GM18519 (cell line): ENCODE measurements at regions not wholly inside any gene's neighbourhood (a gene's known extent, or its start where the extent isn't known, plus 50 kb on each side); places are given as distances from the start of the nearest gene placed in this dataset.

ENCODE experiments used
- ATAC-seq: cut with Tn5 transposase; IDR thresholded peaks from one replicate; pipeline ENCODE4 v1.9.1; 2021; ENCODE audit warnings: mild to moderate bottlenecking, moderate library complexity; ENCODE audit not compliant: unreplicated experiment, low FRiP score

GRCh38 chr6:121800047-121800446 is 364.6 kb downstream of the GJA1 start:
- ATAC-seq: no peak

GRCh38 chr6:121806116-121806515 is 370.7 kb downstream of the GJA1 start:
- ATAC-seq: no peak

DNA sequence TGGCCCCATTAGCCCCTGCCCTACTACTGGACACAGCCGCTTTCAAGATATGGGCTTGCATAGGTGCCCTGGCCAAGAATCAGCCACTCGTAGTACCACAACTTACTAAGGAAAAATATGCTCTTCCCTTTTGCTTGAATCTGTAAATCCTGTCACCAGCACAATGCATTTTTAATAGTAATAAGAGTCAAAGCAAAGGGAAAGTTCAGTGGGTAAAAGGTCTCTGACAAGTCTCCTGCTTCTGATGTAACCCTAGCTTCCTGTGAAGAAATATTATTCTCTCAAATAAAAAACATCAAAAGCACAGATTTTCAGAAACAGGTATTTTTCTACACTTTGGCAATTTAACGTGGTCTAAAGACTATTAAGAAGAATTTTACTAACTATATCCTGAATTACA is 373.8 kb downstream of the GJA1 start:
- no peak for ATAC-seq

DNA sequence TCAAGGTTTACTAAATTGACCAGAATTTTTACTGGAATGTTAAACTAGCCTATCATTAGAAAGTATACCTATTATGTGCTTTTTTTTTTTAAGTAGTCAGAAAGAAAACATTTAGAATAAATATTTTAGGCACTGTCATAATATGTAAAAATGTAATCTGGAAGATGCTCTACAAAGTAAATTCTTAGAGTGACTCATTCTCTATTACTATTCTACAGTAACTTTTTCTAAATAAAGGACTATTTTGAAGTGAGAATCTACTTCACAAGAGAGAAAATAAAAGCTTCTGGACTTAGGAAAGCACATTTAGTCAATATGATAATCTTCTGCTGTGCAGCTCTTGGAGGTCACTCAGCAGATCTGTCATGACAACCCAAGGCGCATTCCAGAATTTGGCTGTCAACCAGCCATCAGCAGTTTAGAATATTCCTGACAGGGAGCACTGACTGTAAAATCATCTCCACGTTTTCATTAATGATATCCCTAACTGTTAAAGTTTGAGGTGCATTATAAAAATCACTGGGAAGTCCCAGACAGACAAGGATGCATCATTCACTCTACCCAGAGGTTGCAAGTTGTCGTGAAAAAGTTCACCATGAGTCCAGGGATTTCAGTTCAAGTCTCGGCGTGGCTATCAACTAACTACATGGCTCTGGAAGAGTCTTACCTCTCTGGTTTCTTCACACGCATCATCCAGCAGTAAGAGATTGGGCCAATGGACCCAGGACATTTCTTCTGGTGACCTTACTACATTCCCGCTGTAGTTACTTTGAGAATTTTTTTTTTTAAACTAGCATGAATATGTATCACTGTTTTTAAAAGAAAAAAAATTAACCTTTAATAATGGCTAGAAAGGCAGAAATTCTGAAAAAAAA is 374.9 kb downstream of the GJA1 start:
- ATAC-seq: no peak

GRCh38 chr6:121811106-121811505 is 375.7 kb downstream of the GJA1 start:
- ATAC-seq: no peak

GRCh38 chr6:121816361-121816760 is 380.9 kb downstream of the GJA1 start:
- ATAC-seq: no peak

- ATAC-seq: no peak
These were observed 381.6 kb downstream of the GJA1 start for GRCh38 chr6:121816906-121817540.

- no peak for ATAC-seq
These were observed 388.0 kb downstream of the GJA1 start for GRCh38 chr6:121823437-121823851.

DNA sequence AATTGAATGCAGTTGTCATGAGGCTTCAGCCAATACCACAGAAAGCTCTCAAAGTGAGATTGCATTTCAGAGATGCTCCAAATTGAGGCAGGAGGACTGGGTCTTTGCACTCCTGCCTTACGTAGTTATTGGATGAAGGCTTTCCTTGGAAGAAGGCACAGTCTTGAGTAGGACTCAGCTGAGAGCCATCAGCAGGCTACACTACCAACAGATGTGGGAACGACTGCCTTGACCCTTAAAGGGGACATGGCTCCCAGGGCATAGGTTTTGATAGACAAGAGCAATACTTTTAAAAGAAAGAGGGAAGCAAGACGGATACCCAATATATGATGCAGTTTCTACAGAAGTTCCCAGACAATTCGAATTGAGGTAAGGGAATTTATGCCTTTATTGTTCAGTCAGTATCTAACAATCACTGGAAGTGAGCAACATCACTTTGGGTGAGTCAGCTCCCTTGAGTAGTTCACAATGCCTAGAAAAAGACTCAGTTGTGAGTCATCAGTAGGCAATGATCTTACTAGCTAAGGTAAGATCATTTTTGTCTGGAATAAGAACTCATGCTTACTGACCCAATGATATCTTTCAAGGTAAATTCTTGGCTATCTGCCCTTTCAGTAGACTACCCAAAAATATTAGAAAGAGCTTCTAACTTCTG is 390.8 kb downstream of the GJA1 start:
- no peak for ATAC-seq

GRCh38 chr6:121828146-121828886 is 392.9 kb downstream of the GJA1 start:
- ATAC-seq: no peak

DNA sequence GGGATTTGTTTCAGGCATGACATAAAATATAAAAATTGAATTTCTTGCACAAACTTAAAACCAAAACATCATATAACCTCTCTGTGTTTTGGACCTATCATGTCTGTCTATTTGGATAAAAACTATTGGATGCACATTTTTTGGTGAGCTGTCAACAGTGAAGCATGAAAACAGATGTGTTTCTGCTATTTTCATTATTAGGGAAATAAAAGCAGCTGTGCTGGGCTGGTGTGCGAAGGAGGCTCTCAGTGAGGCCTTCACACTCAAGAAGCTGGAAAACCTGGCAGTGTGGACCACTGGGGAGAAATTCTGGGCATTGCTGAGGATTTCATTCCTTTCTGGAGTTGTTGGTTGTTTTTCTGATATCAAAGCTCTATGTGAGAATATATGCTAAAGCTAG is 395.3 kb downstream of the GJA1 start:
- ATAC-seq: no peak

DNA sequence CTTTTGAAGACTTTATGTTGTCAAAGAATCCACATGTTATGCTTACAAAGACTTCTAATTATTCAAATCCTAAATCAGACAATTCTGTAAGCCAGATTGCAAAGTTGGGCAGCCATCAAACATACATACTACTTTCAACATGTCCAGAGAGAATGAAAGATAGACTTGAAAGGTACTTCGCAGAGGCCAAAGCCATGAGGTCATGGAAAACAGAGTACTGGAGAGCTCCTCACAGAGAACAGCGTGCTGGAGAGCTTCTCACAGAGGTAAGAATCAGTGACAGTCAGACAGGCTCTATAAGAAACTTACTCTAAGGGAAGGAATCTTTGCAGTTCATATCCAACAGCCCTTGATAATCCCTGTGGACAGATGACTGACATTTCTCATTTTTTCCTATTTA is 400.2 kb downstream of the GJA1 start:
- no peak for ATAC-seq

GRCh38 chr6:121837545-121838229 is 402.2 kb downstream of the GJA1 start:
- no peak for ATAC-seq

DNA sequence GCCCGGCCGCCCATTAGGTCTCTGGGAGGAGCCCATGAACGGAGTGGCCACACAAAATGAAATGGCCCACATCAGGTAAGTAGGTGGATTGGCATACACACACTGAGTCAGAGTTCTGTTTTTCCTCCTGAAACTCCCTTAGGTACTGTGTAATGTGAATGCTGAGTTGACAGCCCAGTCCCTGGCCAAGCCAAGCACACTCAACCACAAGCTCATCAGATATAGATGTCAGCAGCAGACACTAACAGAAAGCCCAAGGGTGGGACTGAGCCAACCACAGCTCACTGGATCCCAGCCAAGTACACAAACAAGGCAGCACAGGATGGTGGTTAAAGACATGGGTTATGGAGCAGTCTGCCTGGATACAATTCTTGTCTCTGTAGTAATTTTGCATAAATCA is 403.4 kb downstream of the GJA1 start:
- ATAC-seq: no peak

DNA sequence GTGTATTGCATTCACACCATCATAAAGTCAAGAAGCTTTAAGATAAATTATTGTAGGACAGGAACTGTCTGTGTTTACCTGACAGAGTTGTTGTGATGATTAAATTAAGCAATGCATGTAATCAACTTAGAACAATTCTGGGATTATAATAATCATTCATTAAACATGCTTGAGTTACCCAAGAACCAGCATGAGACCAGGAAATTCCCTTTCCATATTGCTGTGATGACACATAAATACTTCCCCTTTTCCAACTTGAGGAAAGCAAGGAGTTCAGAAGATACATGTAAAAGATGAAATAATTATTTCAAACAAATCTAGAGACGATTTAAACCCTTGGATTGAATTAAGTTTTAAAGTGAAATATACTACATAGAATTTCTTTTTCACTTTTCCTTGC is 404.4 kb downstream of the GJA1 start:
- no peak for ATAC-seq

DNA sequence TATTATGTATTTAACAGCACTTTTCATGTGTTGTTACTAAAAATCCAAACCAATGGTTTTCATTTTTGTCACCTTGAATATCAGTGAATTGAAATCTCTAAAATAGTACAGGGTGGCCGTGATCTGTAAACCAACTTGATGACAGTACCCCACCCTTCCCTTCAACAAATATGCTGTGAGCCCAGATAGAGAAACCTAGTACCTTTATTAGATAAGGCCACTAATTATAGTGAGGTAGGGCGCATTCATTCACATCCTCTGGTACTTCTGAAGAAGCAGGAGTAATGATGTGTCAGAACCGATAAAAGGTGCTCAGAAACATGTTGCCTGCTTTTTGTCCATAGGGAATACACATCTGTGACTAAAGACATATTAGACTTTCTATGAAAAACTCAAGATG is 409.5 kb downstream of the GJA1 start:
- no peak for ATAC-seq

- ATAC-seq: no peak
These were observed 412.5 kb downstream of the GJA1 start for GRCh38 chr6:121847806-121848522.

DNA sequence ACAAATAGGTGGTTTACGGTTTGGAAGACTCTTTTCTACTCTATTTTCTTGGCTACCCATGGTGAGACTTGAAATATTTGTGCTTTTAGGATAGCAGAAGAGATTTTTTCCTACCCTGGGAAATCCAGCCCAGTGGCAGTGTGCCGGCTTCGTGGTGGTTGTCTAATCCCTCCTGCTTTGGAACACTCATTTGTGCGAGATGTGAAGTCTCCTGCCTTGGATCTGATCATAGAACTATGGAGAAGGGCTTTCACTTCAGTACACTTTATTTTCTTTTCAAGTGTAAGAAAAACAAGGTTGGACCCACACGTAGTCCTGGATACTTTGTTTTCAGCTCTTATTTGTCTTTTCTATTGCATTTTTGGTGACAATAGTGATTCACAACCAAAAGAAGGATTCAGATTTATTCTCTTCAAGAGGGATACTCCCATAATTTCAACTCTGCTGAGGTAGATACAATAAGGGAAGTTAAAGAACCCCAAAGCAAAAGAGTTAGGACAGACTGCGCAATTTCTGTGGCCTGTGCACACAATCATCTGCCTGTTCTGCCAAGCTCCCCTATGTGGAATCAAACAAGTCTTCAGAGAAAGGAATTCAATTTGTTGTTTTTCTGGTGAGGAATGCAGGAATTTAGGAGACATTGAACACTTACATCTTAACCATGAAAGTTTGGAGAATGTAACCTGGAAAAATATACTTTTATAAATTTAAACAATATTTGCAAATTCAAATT is 413.2 kb downstream of the GJA1 start:
- ATAC-seq: no peak

DNA sequence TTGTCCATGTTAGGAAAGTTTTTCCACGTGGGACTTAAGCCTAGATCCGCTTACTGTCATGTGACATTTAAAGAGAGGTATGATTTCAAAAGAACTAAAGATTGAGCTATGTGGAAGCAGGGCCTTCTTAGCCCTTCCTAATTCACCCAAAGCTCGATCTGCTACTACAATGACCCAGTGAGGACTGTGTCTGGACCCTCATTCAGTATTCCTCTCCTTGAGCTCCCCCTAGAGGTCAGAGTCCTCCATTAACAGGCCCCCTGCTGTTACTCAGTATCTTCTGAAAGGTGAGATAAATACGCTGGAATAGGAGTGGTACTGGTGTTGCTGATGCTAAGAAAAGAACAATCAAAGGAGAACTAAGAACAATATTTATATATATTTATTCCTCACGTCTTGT is 414.0 kb downstream of the GJA1 start:
- ATAC-seq: peak; percentile 88
